ENCODE measurements at regions not wholly inside any gene's neighbourhood (a gene's known extent, or its start where the extent isn't known, plus 50 kb on each side); places are given as distances from the start of the nearest gene placed in this dataset.

- no peak overlapping the region for H3K27ac ChIP-seq
- 80 to 90% methylated on average over 2 of the region's 2 CpGs for WGBS, 2 donors
Measured at GRCh38 chr6:137350857-137351256, 131.7 kb upstream of the IFNGR1 start.

GRCh38 chr6:137349856-137350830 lies 131.0 kb upstream of the IFNGR1 start:
- intact Hi-C loops (cut with DNase I): loop anchor here in 1 of 10 donors (10.0 kb wide), 1 partner anchor 285 kb away; no protein-coding TSS in a partner anchor
- TF ChIP-seq CTCF (IDR thresholded peaks at IDR 0.05): no peak
- no peak for ATAC-seq
- DNase-seq: no peak
- H3K36me3 ChIP-seq: no peaks in the 10 kb centered on the region
- 57 to 67% methylated on average over 11 of the region's 11 CpGs for WGBS, 2 donors
- H3K27ac ChIP-seq: no peak overlapping the region
- peaks cover 0 to 6% (median 0%) of the 10 kb centered on the region in 7 donors for H3K27me3 ChIP-seq
- no peak overlapping the region for H3K4me3 ChIP-seq
- H3K9me3 ChIP-seq: no peaks in the 10 kb centered on the region
- peaks cover 0 to 9% (median 0%) of the 10 kb centered on the region in 9 donors for H3K4me1 ChIP-seq

More at GRCh38 chr6:137350857-137351256, 131.7 kb upstream of the IFNGR1 start:
- H3K4me3 ChIP-seq: no peak overlapping the region
- H3K9me3 ChIP-seq: no peaks in the 10 kb centered on the region
- intact Hi-C loops (cut with DNase I): no loop called here
- H3K4me1 ChIP-seq: peaks cover 0 to 9% (median 0%) of the 10 kb centered on the region in 9 donors
- H3K36me3 ChIP-seq: no peaks in the 10 kb centered on the region
- peaks cover 0 to 6% (median 0%) of the 10 kb centered on the region in 7 donors for H3K27me3 ChIP-seq
- DNase-seq (no peak), ATAC-seq (no peak)
- TF ChIP-seq CTCF (IDR thresholded peaks at IDR 0.05): no peak

- Histone ChIP-seq H3K9me3 (no peaks in the 10 kb centered on the region), H3K4me1 (peaks cover 0 to 9% (median 0%) of the 10 kb centered on the region in 9 donors), H3K4me3 (no peak overlapping the region), H3K27me3 (peaks cover 0 to 6% (median 0%) of the 10 kb centered on the region in 7 donors), H3K36me3 (no peaks in the 10 kb centered on the region), H3K27ac (no peak overlapping the region)
- no peak for DNase-seq
- TF ChIP-seq CTCF (IDR thresholded peaks at IDR 0.05): no peak
- no peak for ATAC-seq
- 84 to 85% methylated on average over 3 of the region's 3 CpGs for WGBS, 2 donors
- intact Hi-C loops (cut with DNase I): loop anchor here in 1 of 10 donors (10.0 kb wide), 1 partner anchor 286 kb away; no protein-coding TSS in a partner anchor
Measured at GRCh38 chr6:137348777-137349176, 129.6 kb upstream of the IFNGR1 start.

- no peak overlapping the region for H3K27ac ChIP-seq
- peaks cover 0 to 4% (median 0%) of the 10 kb centered on the region in 7 donors for H3K27me3 ChIP-seq
- TF ChIP-seq CTCF (IDR thresholded peaks at IDR 0.05): no peak
- intact Hi-C loops (cut with DNase I): loop anchor here in 1 of 10 donors (10.0 kb wide), 1 partner anchor 292 kb away; no protein-coding TSS in a partner anchor
- H3K9me3 ChIP-seq: no peaks in the 10 kb centered on the region
- 91 to 92% methylated on average over 3 of the region's 3 CpGs for WGBS, 2 donors
- H3K4me1 ChIP-seq: peaks cover 0 to 14% (median 0%) of the 10 kb centered on the region in 9 donors
- ATAC-seq (no peak), DNase-seq (no peak)
- H3K4me3 ChIP-seq: peak overlapping the region in 3 of 10 donors; percentile 34 to 40 (median 38)
- no peaks in the 10 kb centered on the region for H3K36me3 ChIP-seq
Measured at GRCh38 chr6:137343241-137343640, 124.1 kb upstream of the IFNGR1 start.
